ENCODE measurements at regions not wholly inside any gene's neighbourhood (a gene's known extent, or its start where the extent isn't known, plus 50 kb on each side); places are given as distances from the start of the nearest gene placed in this dataset.

- no peak overlapping the region for H3K9ac ChIP-seq (replicated peaks; ENCODE audit: extremely low read depth, insufficient read depth, low read length)
- no peaks in the 10 kb centered on the region for H4K20me1 ChIP-seq (replicated peaks; ENCODE audit: control insufficient read depth, extremely low read depth, insufficient read depth, low read length)
- dilution Hi-C loops (cut with MboI; ENCODE audit: extremely low pct_ligation_motif_present, low sequenced_read_pairs) (no loop called here), intact Hi-C loops (cut with micrococcal nuclease) (no loop called here)
- no peaks in the 10 kb centered on the region for H3K4me1 ChIP-seq (ENCODE audit: control insufficient read depth, extremely low read depth, insufficient read depth, low read length)
- DNase-seq (ENCODE audit: low read depth, low spot score) (no peak), FAIRE-seq (no peak)
- no peaks in the 10 kb centered on the region for H3K36me3 ChIP-seq (ENCODE audit: control insufficient read depth in 2 of 2, extremely low read depth in 1 of 2, insufficient read depth in 2 of 2, low read length in 2 of 2)
- H3K79me2 ChIP-seq (ENCODE audit: control insufficient read depth, insufficient read depth, low read length) = no peaks in the 10 kb centered on the region
- no peaks in the 10 kb centered on the region for H3K27me3 ChIP-seq (ENCODE audit: control insufficient read depth in 2 of 2, insufficient read depth in 2 of 2, low read length in 2 of 2)
- no peak overlapping the region for H3K4me3 ChIP-seq (replicated peaks in 1 of 3; ENCODE audit: insufficient read depth in 1 of 3, low read depth in 1 of 3, low read length in 3 of 3)
- H2AFZ ChIP-seq (ENCODE audit: low read depth, low read length) = no peak overlapping the region
- no peak overlapping the region for H3K4me2 ChIP-seq (ENCODE audit: insufficient read depth, low read length)
- CTCF ChIA-PET = no interaction called here
- no peaks in the 10 kb centered on the region for H3K9me3 ChIP-seq (replicated peaks; ENCODE audit: control insufficient read depth, insufficient read depth, low read length)
- no peak for TF ChIP-seq FOS (IDR thresholded peaks at IDR 0.05; ENCODE audit: borderline replicate concordance, insufficient read depth, low read length)
- no peak for TF ChIP-seq MYC (IDR thresholded peaks at IDR 0.05; ENCODE audit: low read depth, low read length)
- H3K27ac ChIP-seq (ENCODE audit: insufficient read depth, low read depth, low read length) = no peak overlapping the region
- POLR2A ChIA-PET = no interaction called here
- no peaks in the 10 kb centered on the region for H3K9me1 ChIP-seq (replicated peaks; ENCODE audit: control insufficient read depth, extremely low read depth, insufficient read depth, low read length)
- no TSS peak for BruUV-seq (replicated peaks)
Measured at GRCh38 chr21:23982546-23982945, 1624.7 kb downstream of the MRPL39 start.

GRCh38 chr21:23977971-23978370, 1629.3 kb downstream of the MRPL39 start:
- DNase-seq (ENCODE audit: low read depth, low spot score) (no peak), FAIRE-seq (no peak)
- H3K79me2 ChIP-seq (ENCODE audit: control insufficient read depth, insufficient read depth, low read length) = no peaks in the 10 kb centered on the region
- intact Hi-C loops (cut with micrococcal nuclease) = no loop called here
- no TSS peak for BruUV-seq (replicated peaks)
- H3K4me1 ChIP-seq (ENCODE audit: control insufficient read depth, extremely low read depth, insufficient read depth, low read length) = no peaks in the 10 kb centered on the region
- ChIA-PET CTCF (no interaction called here), POLR2A (no interaction called here)
- no peaks in the 10 kb centered on the region for H3K27me3 ChIP-seq (ENCODE audit: control insufficient read depth in 2 of 2, insufficient read depth in 2 of 2, low read length in 2 of 2)
- no peaks in the 10 kb centered on the region for H3K9me1 ChIP-seq (replicated peaks; ENCODE audit: control insufficient read depth, extremely low read depth, insufficient read depth, low read length)
- no peak overlapping the region for H3K9ac ChIP-seq (replicated peaks; ENCODE audit: extremely low read depth, insufficient read depth, low read length)
- H3K4me3 ChIP-seq (replicated peaks in 1 of 3; ENCODE audit: insufficient read depth in 1 of 3, low read depth in 1 of 3, low read length in 3 of 3) = no peak overlapping the region
- H4K20me1 ChIP-seq (replicated peaks; ENCODE audit: control insufficient read depth, extremely low read depth, insufficient read depth, low read length) = no peaks in the 10 kb centered on the region
- TF ChIP-seq MYC (IDR thresholded peaks at IDR 0.05; ENCODE audit: low read depth, low read length) (no peak), POLR2AphosphoS5 (IDR thresholded peaks at IDR 0.05; ENCODE audit: insufficient read depth, low read depth, low read length) (no peak), FOS (IDR thresholded peaks at IDR 0.05; ENCODE audit: borderline replicate concordance, insufficient read depth, low read length) (no peak), CTCF (IDR thresholded peaks at IDR 0.05; ENCODE audit: extremely low read depth in 1 of 2, insufficient read depth in 1 of 2, low read depth in 1 of 2, low read length in 2 of 2) (no peak), EZH2 (IDR thresholded peaks at IDR 0.05; ENCODE audit: borderline replicate concordance, low read depth, low read length, severe bottlenecking) (no peak), JUN (IDR thresholded peaks at IDR 0.05; ENCODE audit: borderline replicate concordance, insufficient read depth, insufficient read length, low read depth) (no peak), MAX (IDR thresholded peaks at IDR 0.05; ENCODE audit: insufficient read depth, insufficient read length) (no peak), GATA2 (IDR thresholded peaks at IDR 0.05; ENCODE audit: insufficient read depth, insufficient read length, low read depth, low read length) (no peak), POLR2A (IDR thresholded peaks at IDR 0.05; ENCODE audit: low read depth, low read length) (no peak)
- H3K27ac ChIP-seq (ENCODE audit: insufficient read depth, low read depth, low read length) = no peak overlapping the region
- dilution Hi-C loops (cut with MboI; ENCODE audit: extremely low pct_ligation_motif_present, low sequenced_read_pairs) = no loop called here
- H2AFZ ChIP-seq (ENCODE audit: low read depth, low read length) = no peak overlapping the region
- H3K9me3 ChIP-seq (replicated peaks; ENCODE audit: control insufficient read depth, insufficient read depth, low read length) = no peaks in the 10 kb centered on the region
- no peaks in the 10 kb centered on the region for H3K36me3 ChIP-seq (ENCODE audit: control insufficient read depth in 2 of 2, extremely low read depth in 1 of 2, insufficient read depth in 2 of 2, low read length in 2 of 2)
- no peak overlapping the region for H3K4me2 ChIP-seq (ENCODE audit: insufficient read depth, low read length)

Data from endothelial cell of umbilical vein (primary cell).